ENCODE measurements at regions not wholly inside any gene's neighbourhood (a gene's known extent, or its start where the extent isn't known, plus 50 kb on each side); places are given as distances from the start of the nearest gene placed in this dataset.

DNA sequence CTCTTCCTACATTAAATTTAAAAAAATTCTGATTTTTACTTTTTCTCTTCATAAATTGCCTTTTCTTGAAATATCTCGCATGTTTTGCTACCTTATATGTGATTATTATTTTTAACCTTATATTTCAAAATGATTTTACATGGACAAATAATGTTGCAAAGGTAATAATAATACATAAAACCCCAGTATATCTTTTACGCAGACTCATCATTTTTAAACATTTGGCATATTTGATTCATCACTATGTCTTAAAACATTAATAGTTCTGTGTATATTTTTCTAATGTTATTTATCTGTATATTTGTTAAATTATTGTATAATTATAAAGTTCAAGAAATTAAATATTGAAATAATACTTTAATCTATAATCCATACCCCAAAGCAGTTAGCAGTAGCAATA lies 350.8 kb downstream of the RPL10L start:
- H4K20me1 ChIP-seq (replicated peaks; ENCODE audit: control insufficient read depth, insufficient read depth, low read length): no peaks in the 10 kb centered on the region
- H3K4me3 ChIP-seq: no peak overlapping the region
- H2AFZ ChIP-seq (ENCODE audit: low read depth, low read length): no peak overlapping the region
- ATAC-seq: no peak
- intact Hi-C loops (cut with micrococcal nuclease) (no loop called here), in situ Hi-C loops (cut with MboI) (no loop called here)
- CTCF ChIA-PET (ENCODE audit: low intra/inter-chr PET ratio): no interaction called here
- H3K9ac ChIP-seq (ENCODE audit: insufficient read depth in 1 of 2, low read depth in 2 of 2, low read length in 2 of 2): no peak overlapping the region
- H3K27ac ChIP-seq (ENCODE audit: extremely low read depth, low read depth, low read length): no peak overlapping the region
- DNase-seq (ENCODE audit: extremely low read depth in 1 of 4, low spot score in 3 of 4): no peak
- WGBS (ENCODE audit: insufficient coverage, low coverage, missing lambda C conversion rate): 7% methylated on average over 2 of the region's 2 CpGs
- no peaks in the 10 kb centered on the region for H3K27me3 ChIP-seq (ENCODE audit: control insufficient read depth in 2 of 2, insufficient read depth in 2 of 2, low read length in 2 of 2)
- no peaks in the 10 kb centered on the region for H3K4me1 ChIP-seq (replicated peaks in 1 of 2; ENCODE audit: control insufficient read depth in 2 of 2, insufficient read depth in 2 of 2, low read length in 2 of 2)
- no peaks in the 10 kb centered on the region for H3K79me2 ChIP-seq (ENCODE audit: control insufficient read depth, insufficient read depth, low read length)
- no TSS peak for BruUV-seq (replicated peaks)
- no peaks in the 10 kb centered on the region for H3K9me3 ChIP-seq (replicated peaks; ENCODE audit: control insufficient read depth, insufficient read depth, low read depth, low read length)
- no peaks in the 10 kb centered on the region for H3K9me1 ChIP-seq (ENCODE audit: control insufficient read depth, insufficient read depth, low read length)
- POLR2A ChIA-PET: no interaction called here
- FAIRE-seq: no peak
- TF ChIP-seq, protein P1, sequence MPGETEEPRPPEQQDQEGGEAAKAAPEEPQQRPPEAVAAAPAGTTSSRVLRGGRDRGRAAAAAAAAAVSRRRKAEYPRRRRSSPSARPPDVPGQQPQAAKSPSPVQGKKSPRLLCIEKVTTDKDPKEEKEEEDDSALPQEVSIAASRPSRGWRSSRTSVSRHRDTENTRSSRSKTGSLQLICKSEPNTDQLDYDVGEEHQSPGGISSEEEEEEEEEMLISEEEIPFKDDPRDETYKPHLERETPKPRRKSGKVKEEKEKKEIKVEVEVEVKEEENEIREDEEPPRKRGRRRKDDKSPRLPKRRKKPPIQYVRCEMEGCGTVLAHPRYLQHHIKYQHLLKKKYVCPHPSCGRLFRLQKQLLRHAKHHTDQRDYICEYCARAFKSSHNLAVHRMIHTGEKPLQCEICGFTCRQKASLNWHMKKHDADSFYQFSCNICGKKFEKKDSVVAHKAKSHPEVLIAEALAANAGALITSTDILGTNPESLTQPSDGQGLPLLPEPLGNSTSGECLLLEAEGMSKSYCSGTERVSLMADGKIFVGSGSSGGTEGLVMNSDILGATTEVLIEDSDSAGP (CRISPR knock-in tag; IDR thresholded peaks at IDR 0.05): no peak
- TF ChIP-seq ZNF316 (IDR thresholded peaks at IDR 0.05) (peak; percentile 48; the same call in 1 of the 2 replicates), MCM7 (IDR thresholded peaks at IDR 0.05) (no peak), ELF1 (tag; IDR thresholded peaks at IDR 0.05) (no peak), HSF4 (CRISPR knock-in tag; IDR thresholded peaks at IDR 0.05; ENCODE audit: borderline replicate concordance) (no peak), C11orf30 (IDR thresholded peaks at IDR 0.05; ENCODE audit: low read depth) (peak; percentile 21; the same call in 1 of the 2 replicates), MEF2A (IDR thresholded peaks at IDR 0.05; ENCODE audit: control insufficient read depth, low read depth, low read length) (no peak)
- TF ChIP-seq, protein P2, sequence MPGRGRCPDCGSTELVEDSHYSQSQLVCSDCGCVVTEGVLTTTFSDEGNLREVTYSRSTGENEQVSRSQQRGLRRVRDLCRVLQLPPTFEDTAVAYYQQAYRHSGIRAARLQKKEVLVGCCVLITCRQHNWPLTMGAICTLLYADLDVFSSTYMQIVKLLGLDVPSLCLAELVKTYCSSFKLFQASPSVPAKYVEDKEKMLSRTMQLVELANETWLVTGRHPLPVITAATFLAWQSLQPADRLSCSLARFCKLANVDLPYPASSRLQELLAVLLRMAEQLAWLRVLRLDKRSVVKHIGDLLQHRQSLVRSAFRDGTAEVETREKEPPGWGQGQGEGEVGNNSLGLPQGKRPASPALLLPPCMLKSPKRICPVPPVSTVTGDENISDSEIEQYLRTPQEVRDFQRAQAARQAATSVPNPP (IDR thresholded peaks at IDR 0.05; ENCODE audit: borderline replicate concordance, insufficient read depth, insufficient read length): no peak
- H3K4me2 ChIP-seq (ENCODE audit: insufficient read depth, low read length): no peak overlapping the region
- no peaks in the 10 kb centered on the region for H3K36me3 ChIP-seq (ENCODE audit: control insufficient read depth, insufficient read depth, low read length)

Data from K562 (cell line).